PC-9 (cell line): ENCODE measurements at regions not wholly inside any gene's neighbourhood (a gene's known extent, or its start where the extent isn't known, plus 50 kb on each side); places are given as distances from the start of the nearest gene placed in this dataset.

Experiments
- BruUV-seq: library from RNA; stranded (reverse); fragments of 400-500 nt; replicated peaks from 2 replicates; lab custom pipeline; 2021; lab: Mats Ljungman, UMichigan
- CTCF ChIA-PET: fragments of 300-600 bp; sonication (Branson Sonifier 250); formaldehyde crosslinking; loops from one replicate; lab custom pipeline; 2022; ENCODE audit warnings: antibody characterized with exemption; lab: Charles Lee
- POLR2A ChIA-PET: fragments of 300-600 bp; sonication (Branson Sonifier 250); formaldehyde crosslinking; loops from one replicate; lab custom pipeline; 2022; ENCODE audit warnings: antibody characterized with exemption; ENCODE audit not compliant: unreplicated experiment; lab: Charles Lee
- DNase-seq, 2 experiments: peaks; one replicate each; pipeline versions ENCODE4 v3.0.0 to v3.0.0-alpha.2; 2015 to 2022; ENCODE audit warnings: mixed read lengths in 1 of 2
- H2AFZ ChIP-seq: fragments of 200-600 bp; sonication (generic); 2 replicates; pipeline ENCODE4 v1.8.1; 2017; ENCODE audit warnings: antibody characterized with exemption
- H3F3A ChIP-seq: fragments of 200-600 bp; sonication (generic); 2 replicates; pipeline ENCODE4 v1.8.1; 2017; ENCODE audit warnings: antibody characterized with exemption, mild to moderate bottlenecking, low read depth; ENCODE audit not compliant: insufficient read depth
- H3K27ac ChIP-seq: fragments of 200-600 bp; sonication (generic); 2 replicates; pipeline ENCODE4 v1.6.1; 2016; ENCODE audit warnings: mixed run types
- H3K27me3 ChIP-seq: fragments of 200-600 bp; sonication (generic); 2 replicates; pipeline ENCODE4 v1.6.1; 2016; ENCODE audit warnings: low read depth, mixed run types; ENCODE audit not compliant: insufficient read depth
- H3K36me3 ChIP-seq: fragments of 200-600 bp; sonication (generic); 2 replicates; pipeline ENCODE4 v1.6.1; 2016; ENCODE audit warnings: low read depth, mixed run types
- H3K4me1 ChIP-seq: fragments of 200-600 bp; sonication (generic); replicated peaks from 2 replicates; pipeline ENCODE4 v1.6.1; 2016; ENCODE audit warnings: mixed run types; ENCODE audit not compliant: insufficient read depth
- H3K4me2 ChIP-seq: fragments of 200-600 bp; sonication (generic); 2 replicates; pipeline ENCODE4 v1.6.1; 2017; ENCODE audit warnings: mixed run types
- H3K4me3 ChIP-seq: fragments of 200-600 bp; sonication (generic); 2 replicates; pipeline ENCODE4 v1.6.1; 2016; ENCODE audit warnings: mixed run types
- H3K79me2 ChIP-seq: fragments of 200-600 bp; sonication (generic); 2 replicates; pipeline ENCODE4 v1.6.1; 2017; ENCODE audit warnings: low read depth, mixed run types
- H3K9me2 ChIP-seq: fragments of 200-600 bp; sonication (generic); 2 replicates; pipeline ENCODE4 v1.8.1; 2017; ENCODE audit warnings: mild to moderate bottlenecking; ENCODE audit not compliant: insufficient read depth
- H3K9me3 ChIP-seq: fragments of 200-600 bp; sonication (generic); 2 replicates; pipeline ENCODE4 v1.8.1; 2016; ENCODE audit warnings: low read depth; ENCODE audit not compliant: insufficient read depth
- H4K20me1 ChIP-seq: fragments of 200-600 bp; sonication (generic); 2 replicates; pipeline ENCODE4 v1.8.1; 2017; ENCODE audit not compliant: insufficient read depth
- EZH2 ChIP-seq: fragments of 200-600 bp; sonication (generic); IDR thresholded peaks from 2 replicates; pipeline ENCODE4 v1.8.0; 2017; ENCODE audit warnings: antibody characterized with exemption, low read depth
- intact Hi-C: fragments of 100-400 bp; cut with micrococcal nuclease; formaldehyde crosslinking; loops from one replicate; pipeline ENCODE4 v1.10.0; 2022; ENCODE audit not compliant: unreplicated experiment
- TF ChIP-seq, protein P1 (sequence below): fragments of 200-600 bp; sonication (generic); conservative IDR thresholded peaks from 2 replicates; pipeline ENCODE4 v1.6.1; 2017; ENCODE audit warnings: mixed run types, antibody characterized with exemption, mild to moderate bottlenecking, moderate library complexity

GRCh38 chr10:117927332-117927731 is 119.4 kb downstream of the RAB11FIP2 start:
- TF ChIP-seq, protein P1, sequence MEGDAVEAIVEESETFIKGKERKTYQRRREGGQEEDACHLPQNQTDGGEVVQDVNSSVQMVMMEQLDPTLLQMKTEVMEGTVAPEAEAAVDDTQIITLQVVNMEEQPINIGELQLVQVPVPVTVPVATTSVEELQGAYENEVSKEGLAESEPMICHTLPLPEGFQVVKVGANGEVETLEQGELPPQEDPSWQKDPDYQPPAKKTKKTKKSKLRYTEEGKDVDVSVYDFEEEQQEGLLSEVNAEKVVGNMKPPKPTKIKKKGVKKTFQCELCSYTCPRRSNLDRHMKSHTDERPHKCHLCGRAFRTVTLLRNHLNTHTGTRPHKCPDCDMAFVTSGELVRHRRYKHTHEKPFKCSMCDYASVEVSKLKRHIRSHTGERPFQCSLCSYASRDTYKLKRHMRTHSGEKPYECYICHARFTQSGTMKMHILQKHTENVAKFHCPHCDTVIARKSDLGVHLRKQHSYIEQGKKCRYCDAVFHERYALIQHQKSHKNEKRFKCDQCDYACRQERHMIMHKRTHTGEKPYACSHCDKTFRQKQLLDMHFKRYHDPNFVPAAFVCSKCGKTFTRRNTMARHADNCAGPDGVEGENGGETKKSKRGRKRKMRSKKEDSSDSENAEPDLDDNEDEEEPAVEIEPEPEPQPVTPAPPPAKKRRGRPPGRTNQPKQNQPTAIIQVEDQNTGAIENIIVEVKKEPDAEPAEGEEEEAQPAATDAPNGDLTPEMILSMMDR: no peak
- no peak for TF ChIP-seq EZH2
- POLR2A ChIA-PET: no interaction called here
- CTCF ChIA-PET: no interaction called here

GRCh38 chr10:117927871-117928270 is 118.9 kb downstream of the RAB11FIP2 start:
- no TSS peak for BruUV-seq
- Histone ChIP-seq H3K27me3 (peaks cover 18% of the 10 kb centered on the region), H3F3A (no peaks in the 10 kb centered on the region), H3K9me3 (no peaks in the 10 kb centered on the region), H2AFZ (no peak overlapping the region), H3K9me2 (no peaks in the 10 kb centered on the region), H3K4me2 (no peak overlapping the region), H3K4me1 (no peaks in the 10 kb centered on the region), H4K20me1 (no peaks in the 10 kb centered on the region), H3K36me3 (no peaks in the 10 kb centered on the region), H3K4me3 (no peak overlapping the region), H3K79me2 (no peaks in the 10 kb centered on the region), H3K27ac (no peak overlapping the region)
- POLR2A ChIA-PET: no interaction called here
- TF ChIP-seq, protein P1: no peak
- no peak for TF ChIP-seq EZH2
- intact Hi-C loops: no loop called here
- no peak for DNase-seq
- CTCF ChIA-PET: no interaction called here

More at GRCh38 chr10:117927332-117927731, 119.4 kb downstream of the RAB11FIP2 start:
- H3K9me2 ChIP-seq: no peaks in the 10 kb centered on the region
- no peak overlapping the region for H3K4me2 ChIP-seq
- no peaks in the 10 kb centered on the region for H4K20me1 ChIP-seq
- no peak overlapping the region for H3K4me3 ChIP-seq
- peaks cover 22% of the 10 kb centered on the region for H3K27me3 ChIP-seq
- H3K36me3 ChIP-seq: no peaks in the 10 kb centered on the region
- no peak for DNase-seq
- H3F3A ChIP-seq: no peaks in the 10 kb centered on the region
- no peaks in the 10 kb centered on the region for H3K4me1 ChIP-seq
- H3K27ac ChIP-seq: no peak overlapping the region
- no peaks in the 10 kb centered on the region for H3K9me3 ChIP-seq
- H2AFZ ChIP-seq: no peak overlapping the region
- intact Hi-C loops: no loop called here
- no TSS peak for BruUV-seq
- no peaks in the 10 kb centered on the region for H3K79me2 ChIP-seq

GRCh38 chr10:117928281-117928680 is 118.5 kb downstream of the RAB11FIP2 start:
- ChIA-PET CTCF (no interaction called here), POLR2A (no interaction called here)
- no peaks in the 10 kb centered on the region for H3K79me2 ChIP-seq
- H3K9me2 ChIP-seq: no peaks in the 10 kb centered on the region
- H3K36me3 ChIP-seq: no peaks in the 10 kb centered on the region
- H3K9me3 ChIP-seq: no peaks in the 10 kb centered on the region
- no peak overlapping the region for H2AFZ ChIP-seq
- H3K4me3 ChIP-seq: no peak overlapping the region
- intact Hi-C loops: no loop called here
- no peak for DNase-seq
- peaks cover 15% of the 10 kb centered on the region for H3K27me3 ChIP-seq
- H3K4me1 ChIP-seq: no peaks in the 10 kb centered on the region
- H3F3A ChIP-seq: no peaks in the 10 kb centered on the region
- no peaks in the 10 kb centered on the region for H4K20me1 ChIP-seq
- BruUV-seq: no TSS peak
- H3K4me2 ChIP-seq: no peak overlapping the region
- TF ChIP-seq EZH2: no peak
- TF ChIP-seq, protein P1: no peak
- H3K27ac ChIP-seq: no peak overlapping the region
